H1 (cell line): ENCODE measurements at regions not wholly inside any gene's neighbourhood (a gene's known extent, or its start where the extent isn't known, plus 50 kb on each side); places are given as distances from the start of the nearest gene placed in this dataset.

ENCODE experiments used
- CTCF ChIA-PET: fragments of 300-600 bp; sonication (Branson Sonifier 250); formaldehyde crosslinking; loops from one replicate; lab custom pipeline; 2021; ENCODE audit not compliant: partially characterized antibody; lab: Charles Lee
- POLR2A ChIA-PET: fragments of 300-600 bp; sonication (Branson Sonifier 250); formaldehyde crosslinking; loops from one replicate; lab custom pipeline; 2021; ENCODE audit warnings: inconsistent platforms; ENCODE audit not compliant: partially characterized antibody; lab: Charles Lee
- DNase-seq, 2 experiments: peaks; one replicate each; pipeline versions ENCODE4 v3.0.0 to v3.0.0-alpha.2; 2010 to 2022; ENCODE audit warnings: low spot score in 2 of 2, low read depth in 1 of 2, mixed read lengths in 1 of 2
- FAIRE-seq: peaks from 2 replicates; lab custom pipeline; 2011; peaks lifted over from hg19 to GRCh38; lab: Jason Lieb, UNC
- H2AFZ ChIP-seq: 2 replicates; pipeline ENCODE4 v1.8.1; 2012; ENCODE audit warnings: low read length, inconsistent platforms
- H2AK5ac ChIP-seq: 2 replicates; pipeline ENCODE4 v1.6.1; 2013; ENCODE audit warnings: low read depth, low read length
- H2BK120ac ChIP-seq: replicated peaks from 2 replicates; pipeline ENCODE3; 2013; ENCODE audit warnings: low read depth, low read length, inconsistent platforms
- H2BK12ac ChIP-seq: 2 replicates; pipeline ENCODE4 v1.6.1; 2013; ENCODE audit warnings: low read depth, low read length
- H2BK15ac ChIP-seq: 2 replicates; pipeline ENCODE4 v1.6.1; 2013; ENCODE audit warnings: low read length
- H2BK20ac ChIP-seq: 2 replicates; pipeline ENCODE4 v1.6.1; 2013; ENCODE audit warnings: low read length
- H2BK5ac ChIP-seq: 2 replicates; pipeline ENCODE4 v1.6.1; 2013; ENCODE audit warnings: low read depth, low read length
- H3K14ac ChIP-seq: 2 replicates; pipeline ENCODE4 v1.6.1; 2013; ENCODE audit warnings: inconsistent platforms; ENCODE audit not compliant: insufficient read length
- H3K18ac ChIP-seq: 2 replicates; pipeline ENCODE4 v1.6.1; 2013; ENCODE audit warnings: low read length; ENCODE audit errors: extremely low read depth
- H3K23ac ChIP-seq: 2 replicates; pipeline ENCODE4 v1.6.1; 2013; ENCODE audit warnings: inconsistent platforms; ENCODE audit not compliant: insufficient read length
- H3K23me2 ChIP-seq: 2 replicates; pipeline ENCODE4 v1.6.1; 2013; ENCODE audit warnings: low read depth, low read length
- H3K27ac ChIP-seq: 2 replicates; pipeline ENCODE4 v1.6.1; 2011; ENCODE audit warnings: low read depth, low read length, inconsistent platforms
- H3K27me3 ChIP-seq, 4 experiments: replicated peaks in 1 of 4; 1 replicate in 1 of 4; 2 replicates in 3 of 4; pipeline versions ENCODE4 v1.6.1 to v1.8.1; 2011 to 2013; ENCODE audit warnings: low read length in 3 of 4, mild to moderate bottlenecking in 3 of 4, inconsistent platforms in 2 of 4, mixed read lengths in 2 of 4, moderate library complexity in 1 of 4; ENCODE audit not compliant: control insufficient read depth in 3 of 4, insufficient read depth in 3 of 4; ENCODE audit errors: extremely low read depth in 1 of 4
- H3K36me3 ChIP-seq, 4 experiments: 2 replicates each; pipeline versions ENCODE4 v1.6.1 to v1.8.1; 2011 to 2013; ENCODE audit warnings: mild to moderate bottlenecking in 4 of 4, low read length in 3 of 4, moderate library complexity in 2 of 4, control low read depth in 1 of 4, inconsistent platforms in 1 of 4; ENCODE audit not compliant: insufficient read depth in 4 of 4, control insufficient read depth in 2 of 4
- H3K4ac ChIP-seq: replicated peaks from 2 replicates; pipeline ENCODE3; 2013; ENCODE audit warnings: low read length, low read depth, mixed read lengths, inconsistent platforms; ENCODE audit not compliant: insufficient read length
- H3K4me1 ChIP-seq, 4 experiments: replicated peaks in 1 of 4; 1 replicate in 1 of 4; 2 replicates in 3 of 4; pipeline versions ENCODE4 v1.6.1 to v1.8.1; 2011 to 2013; ENCODE audit warnings: low read length in 3 of 4, inconsistent platforms in 2 of 4, mixed read lengths in 1 of 4; ENCODE audit not compliant: insufficient read depth in 4 of 4, control insufficient read depth in 3 of 4
- H3K4me2 ChIP-seq, 2 experiments: 2 replicates each; pipeline versions ENCODE4 v1.6.1 to v1.8.1; 2011 to 2013; ENCODE audit warnings: low read depth in 2 of 2, low read length in 2 of 2, control low read depth in 1 of 2, inconsistent platforms in 1 of 2, mild to moderate bottlenecking in 1 of 2; ENCODE audit not compliant: insufficient read depth in 1 of 2
- H3K4me3 ChIP-seq, 4 experiments: fragments of 200-600, 300-600 bp in 1 of 4; sonication (generic), shearing (Covaris generic), sonication (Bioruptor Twin) in 1 of 4; 2 replicates each; pipeline versions ENCODE4 v1.5.1 to v1.8.1; 2011 to 2016; ENCODE audit warnings: low read length in 4 of 4, low read depth in 3 of 4, control low read depth in 2 of 4, inconsistent platforms in 2 of 4, mild to moderate bottlenecking in 2 of 4, mixed read lengths in 1 of 4, moderate library complexity in 1 of 4; ENCODE audit not compliant: insufficient read depth in 2 of 4; ENCODE audit errors: extremely low read depth in 1 of 4
- H3K56ac ChIP-seq: replicated peaks from 2 replicates; pipeline ENCODE3; 2013; ENCODE audit warnings: low read depth, mild to moderate bottlenecking, mixed read lengths, low read length, inconsistent platforms; ENCODE audit not compliant: insufficient read length
- H3K79me1 ChIP-seq: 2 replicates; pipeline ENCODE4 v1.6.1; 2013; ENCODE audit warnings: low read depth, low read length, control low read depth
- H3K79me2 ChIP-seq, 2 experiments: 2 replicates each; pipeline versions ENCODE4 v1.6.1 to v1.8.1; 2012 to 2013; ENCODE audit warnings: low read length in 2 of 2, mild to moderate bottlenecking in 2 of 2, inconsistent platforms in 1 of 2; ENCODE audit not compliant: insufficient read depth in 2 of 2, control insufficient read depth in 1 of 2
- H3K9ac ChIP-seq, 4 experiments: replicated peaks in 1 of 4; 1 replicate in 1 of 4; 2 replicates in 3 of 4; pipeline versions ENCODE4 v1.6.1 to v1.8.1; 2011 to 2013; ENCODE audit warnings: low read depth in 3 of 4, low read length in 3 of 4, control low read depth in 2 of 4, mild to moderate bottlenecking in 2 of 4, moderate library complexity in 2 of 4, inconsistent platforms in 1 of 4; ENCODE audit errors: extremely low read depth in 1 of 4
- H3K9me3 ChIP-seq, 2 experiments: 2 replicates each; pipeline versions ENCODE4 v1.6.1 to v1.8.1; 2012 to 2013; ENCODE audit warnings: mild to moderate bottlenecking in 2 of 2, moderate library complexity in 2 of 2, control low read depth in 1 of 2, inconsistent platforms in 1 of 2, low read depth in 1 of 2, low read length in 1 of 2, mixed read lengths in 1 of 2; ENCODE audit not compliant: insufficient read depth in 2 of 2
- H4K20me1 ChIP-seq, 2 experiments: replicated peaks in 1 of 2; 2 replicates each; pipeline versions ENCODE3 to v1.8.1; 2011 to 2013; ENCODE audit warnings: inconsistent platforms in 2 of 2, low read length in 2 of 2, mild to moderate bottlenecking in 1 of 2; ENCODE audit not compliant: insufficient read depth in 2 of 2, control insufficient read depth in 1 of 2
- H4K5ac ChIP-seq: 2 replicates; pipeline ENCODE4 v1.6.1; 2013; ENCODE audit warnings: low read length, low read depth, mixed read lengths, inconsistent platforms; ENCODE audit not compliant: insufficient read length
- H4K8ac ChIP-seq: 2 replicates; pipeline ENCODE4 v1.8.0; 2013; ENCODE audit warnings: mild to moderate bottlenecking, moderate library complexity, low read length, inconsistent platforms; ENCODE audit not compliant: insufficient read depth; ENCODE audit errors: extremely low read depth
- H4K91ac ChIP-seq: replicated peaks from 2 replicates; pipeline ENCODE3; 2013; ENCODE audit warnings: low read length, mixed read lengths, inconsistent platforms; ENCODE audit not compliant: insufficient read length
- ASH2L ChIP-seq: fragments of 200-600, 300-600 bp; sonication (generic); IDR thresholded peaks from one replicate; pipeline ENCODE4 v1.7.1; 2017; ENCODE audit warnings: low read length
- BCL11A ChIP-seq, 2 experiments: IDR thresholded peaks; one replicate each; pipeline ENCODE4 v1.6.1; 2011; ENCODE audit warnings: low read depth in 2 of 2, low read length in 2 of 2, mild to moderate bottlenecking in 2 of 2
- BRCA1 ChIP-seq: IDR thresholded peaks from 2 replicates; pipeline ENCODE4 v1.6.1; 2012; ENCODE audit warnings: low read depth, low read length, improper control_type of control experiment
- GTF2F1 ChIP-seq: IDR thresholded peaks from 2 replicates; pipeline ENCODE4 v1.6.1; 2012; ENCODE audit warnings: low read depth, low read length, improper control_type of control experiment, borderline replicate concordance
- HDAC6 ChIP-seq: IDR thresholded peaks from one replicate; pipeline ENCODE4 v1.7.1; 2012; ENCODE audit warnings: low read depth, mild to moderate bottlenecking, inconsistent platforms, low read length, moderate library complexity
- KDM5A ChIP-seq: fragments of 200-600 bp; IDR thresholded peaks from 2 replicates; pipeline ENCODE4 v1.7.1; 2012; ENCODE audit warnings: mild to moderate bottlenecking, low read length, inconsistent platforms, mixed read lengths
- POU5F1 ChIP-seq: IDR thresholded peaks from 2 replicates; pipeline ENCODE4 v1.6.1; 2011; ENCODE audit warnings: low read depth, mild to moderate bottlenecking, low read length, moderate library complexity
- WGBS, 2 experiments: shearing (Covaris generic) in 1 of 2; methylation state at CpG; one replicate each; pipeline versions ENCODE4 v1.1.6 to v1.1.7; 2013 to 2015; ENCODE audit warnings: low lambda C conversion rate in 2 of 2, mixed read lengths in 2 of 2, inconsistent platforms in 1 of 2, low coverage in 1 of 2, missing lambda C conversion rate in 1 of 2; ENCODE audit not compliant: insufficient replicate concordance in 2 of 2, insufficient coverage in 1 of 2, insufficient read length in 1 of 2; ENCODE audit errors: extremely low coverage in 1 of 2, missing lambda C conversion rate in 1 of 2; 5-methylcytosine and 5-hydroxymethylcytosine counted together
- TF ChIP-seq, protein P1 (sequence below): IDR thresholded peaks from 2 replicates; pipeline ENCODE4 v1.6.1; 2011; ENCODE audit warnings: low read depth, mild to moderate bottlenecking, low read length; ENCODE audit not compliant: insufficient read depth
- TF ChIP-seq, protein P2 (sequence below), 3 experiments: IDR thresholded peaks; 1 replicate in 2 of 3; 2 replicates in 1 of 3; pipeline versions ENCODE4 v1.5.1 to v1.6.1; 2011; ENCODE audit warnings: low read length in 3 of 3, mild to moderate bottlenecking in 3 of 3, inconsistent platforms in 2 of 3, low read depth in 1 of 3, moderate library complexity in 1 of 3; ENCODE audit not compliant: insufficient read depth in 1 of 3; ENCODE audit errors: control extremely low read depth in 1 of 3
- TF ChIP-seq, protein P3 (sequence below): IDR thresholded peaks from 2 replicates; pipeline ENCODE4 v1.6.1; 2012; ENCODE audit warnings: inconsistent platforms

DNA sequence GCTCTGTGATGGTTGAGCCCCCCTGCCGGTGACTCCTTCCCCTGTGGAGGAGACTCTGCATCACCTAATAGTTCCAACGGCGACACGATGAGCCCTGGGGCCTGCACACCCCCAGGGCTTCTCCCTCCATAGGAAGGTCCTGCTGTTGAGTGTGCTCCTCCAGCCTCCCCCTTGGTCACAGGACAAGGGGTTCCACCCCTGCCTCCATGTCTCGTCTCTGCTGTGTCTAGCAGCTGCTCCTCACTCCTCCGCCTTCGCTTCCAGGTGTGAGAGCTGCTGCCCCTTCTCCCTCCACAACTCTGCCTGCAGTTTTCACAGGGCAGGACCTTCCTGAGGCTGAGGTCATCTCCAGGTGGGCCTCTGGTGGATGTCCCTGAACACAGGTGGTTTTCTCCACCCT, 1416.1 kb downstream of the TBC1D22A start:
- Histone ChIP-seq H3K14ac (no peak overlapping the region), H3K23me2 (no peaks in the 10 kb centered on the region), H3K4ac (no peak overlapping the region), H2AFZ (no peak overlapping the region), H3K4me1 (no peaks in the 10 kb centered on the region), H2BK20ac (no peak overlapping the region), H2BK120ac (no peak overlapping the region), H3K79me1 (no peaks in the 10 kb centered on the region), H3K36me3 (no peaks in the 10 kb centered on the region), H2BK15ac (no peak overlapping the region), H2AK5ac (no peak overlapping the region), H2BK5ac (no peak overlapping the region), H3K27me3 (no peaks in the 10 kb centered on the region), H4K8ac (no peak overlapping the region), H3K18ac (no peak overlapping the region), H3K4me3 (no peak overlapping the region), H3K9ac (no peak overlapping the region), H3K27ac (no peak overlapping the region), H3K56ac (no peak overlapping the region), H3K79me2 (no peaks in the 10 kb centered on the region), H3K23ac (no peak overlapping the region), H2BK12ac (no peak overlapping the region), H4K20me1 (no peaks in the 10 kb centered on the region), H3K4me2 (no peak overlapping the region), H4K91ac (no peak overlapping the region), H4K5ac (no peak overlapping the region), H3K9me3 (no peaks in the 10 kb centered on the region)
- CTCF ChIA-PET = no interaction called here
- no peak for DNase-seq
- FAIRE-seq = no peak
- 95% methylated on average over 4 of the region's 7 CpGs; no CpG with 5 or more reads in 1 of the 2 experiments for WGBS, 2 experiments
- POLR2A ChIA-PET = no interaction called here
- TF ChIP-seq, protein P1, sequence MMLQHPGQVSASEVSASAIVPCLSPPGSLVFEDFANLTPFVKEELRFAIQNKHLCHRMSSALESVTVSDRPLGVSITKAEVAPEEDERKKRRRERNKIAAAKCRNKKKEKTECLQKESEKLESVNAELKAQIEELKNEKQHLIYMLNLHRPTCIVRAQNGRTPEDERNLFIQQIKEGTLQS = no peak
- no peak for TF ChIP-seq ASH2L
- TF ChIP-seq, protein P2, sequence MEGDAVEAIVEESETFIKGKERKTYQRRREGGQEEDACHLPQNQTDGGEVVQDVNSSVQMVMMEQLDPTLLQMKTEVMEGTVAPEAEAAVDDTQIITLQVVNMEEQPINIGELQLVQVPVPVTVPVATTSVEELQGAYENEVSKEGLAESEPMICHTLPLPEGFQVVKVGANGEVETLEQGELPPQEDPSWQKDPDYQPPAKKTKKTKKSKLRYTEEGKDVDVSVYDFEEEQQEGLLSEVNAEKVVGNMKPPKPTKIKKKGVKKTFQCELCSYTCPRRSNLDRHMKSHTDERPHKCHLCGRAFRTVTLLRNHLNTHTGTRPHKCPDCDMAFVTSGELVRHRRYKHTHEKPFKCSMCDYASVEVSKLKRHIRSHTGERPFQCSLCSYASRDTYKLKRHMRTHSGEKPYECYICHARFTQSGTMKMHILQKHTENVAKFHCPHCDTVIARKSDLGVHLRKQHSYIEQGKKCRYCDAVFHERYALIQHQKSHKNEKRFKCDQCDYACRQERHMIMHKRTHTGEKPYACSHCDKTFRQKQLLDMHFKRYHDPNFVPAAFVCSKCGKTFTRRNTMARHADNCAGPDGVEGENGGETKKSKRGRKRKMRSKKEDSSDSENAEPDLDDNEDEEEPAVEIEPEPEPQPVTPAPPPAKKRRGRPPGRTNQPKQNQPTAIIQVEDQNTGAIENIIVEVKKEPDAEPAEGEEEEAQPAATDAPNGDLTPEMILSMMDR (IDR thresholded peaks at IDR 0.05; ENCODE audit: control extremely low read depth in 1 of 3, insufficient read depth in 1 of 3, low read depth in 1 of 3, low read length in 3 of 3) = no peak
- TF ChIP-seq BRCA1 = no peak
- TF ChIP-seq BCL11A (IDR thresholded peaks at IDR 0.05; ENCODE audit: low read depth in 2 of 2, low read length in 2 of 2) = no peak
- TF ChIP-seq, protein P3, sequence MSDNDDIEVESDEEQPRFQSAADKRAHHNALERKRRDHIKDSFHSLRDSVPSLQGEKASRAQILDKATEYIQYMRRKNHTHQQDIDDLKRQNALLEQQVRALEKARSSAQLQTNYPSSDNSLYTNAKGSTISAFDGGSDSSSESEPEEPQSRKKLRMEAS = no peak
- no peak for TF ChIP-seq GTF2F1
- TF ChIP-seq HDAC6 = no peak
- TF ChIP-seq KDM5A = no peak
- no peak for TF ChIP-seq POU5F1
